Lower lobe of right lung (tissue), 2 donors: ENCODE measurements at regions not wholly inside any gene's neighbourhood (a gene's known extent, or its start where the extent isn't known, plus 50 kb on each side); places are given as distances from the start of the nearest gene placed in this dataset.

ENCODE experiments used
- ATAC-seq, 2 donors: fragments of 200-7000 bp; cut with Tn5 transposase; one replicate each; pipeline ENCODE4 v1.9.1; 2020 to 2022; ENCODE audit warnings: mild to moderate bottlenecking in 2 of 2, moderate library complexity in 2 of 2
- DNase-seq: peaks from one replicate; pipeline ENCODE4 v3.0.0-alpha.2; 2020
- H3K27ac ChIP-seq: fragments of 200-600 bp; one replicate; pipeline ENCODE4 v1.8.0; 2022
- H3K27me3 ChIP-seq: fragments of 200-600 bp; one replicate; pipeline ENCODE4 v1.8.0; 2022; ENCODE audit warnings: low read depth
- H3K36me3 ChIP-seq: fragments of 200-600 bp; one replicate; pipeline ENCODE4 v1.8.0; 2022; ENCODE audit warnings: mild to moderate bottlenecking
- H3K4me1 ChIP-seq: fragments of 200-600 bp; one replicate; pipeline ENCODE4 v1.8.0; 2022
- H3K4me3 ChIP-seq: fragments of 200-600 bp; one replicate; pipeline ENCODE4 v1.8.0; 2022; ENCODE audit warnings: mild to moderate bottlenecking
- H3K9me3 ChIP-seq: fragments of 200-600 bp; one replicate; pipeline ENCODE4 v1.8.0; 2022
- CTCF ChIP-seq: fragments of 200-600 bp; IDR thresholded peaks from one replicate; pipeline ENCODE4 v1.8.0; 2022; ENCODE audit warnings: antibody characterized with exemption, mild to moderate bottlenecking
- intact Hi-C: fragments of 100-400 bp; cut with DNase I; formaldehyde crosslinking; loops from one replicate; pipeline ENCODE4 v1.11.0; 2022
- donor health status: DM: no; HTN: yes; CAD: no; lungs with severe emphysema.

- no peak overlapping the region for H3K27ac ChIP-seq
- DNase-seq (no peak), ATAC-seq (no peak)
- no peaks in the 10 kb centered on the region for H3K4me1 ChIP-seq
- no peaks in the 10 kb centered on the region for H3K36me3 ChIP-seq
- no peaks in the 10 kb centered on the region for H3K27me3 ChIP-seq
- no peak for TF ChIP-seq CTCF
- H3K4me3 ChIP-seq, result no peak overlapping the region
- no peaks in the 10 kb centered on the region for H3K9me3 ChIP-seq
- intact Hi-C loops, result no loop called here
Observed at GRCh38 chr3:110389005-110389404, 682.6 kb upstream of the NECTIN3 start.

- Histone ChIP-seq H3K4me3 (no peak overlapping the region), H3K27me3 (no peaks in the 10 kb centered on the region), H3K27ac (no peak overlapping the region), H3K9me3 (no peaks in the 10 kb centered on the region), H3K4me1 (no peaks in the 10 kb centered on the region), H3K36me3 (no peaks in the 10 kb centered on the region)
- no peak for TF ChIP-seq CTCF
- DNase-seq, result no peak
- ATAC-seq, result no peak
- intact Hi-C loops, result no loop called here
Observed at GRCh38 chr3:110390372-110390771, 681.2 kb upstream of the NECTIN3 start.

GRCh38 chr3:110391042-110391441 is 680.6 kb upstream of the NECTIN3 start:
- no peaks in the 10 kb centered on the region for H3K4me1 ChIP-seq

GRCh38 chr3:110391640-110392395 is 679.8 kb upstream of the NECTIN3 start:
- Histone ChIP-seq H3K4me3 (no peak overlapping the region), H3K9me3 (no peaks in the 10 kb centered on the region), H3K4me1 (no peaks in the 10 kb centered on the region), H3K27ac (no peak overlapping the region), H3K27me3 (no peaks in the 10 kb centered on the region), H3K36me3 (no peaks in the 10 kb centered on the region)
- DNase-seq (no peak), ATAC-seq (no peak)
- TF ChIP-seq CTCF, result no peak
- intact Hi-C loops, result no loop called here

More at GRCh38 chr3:110391042-110391441, 680.6 kb upstream of the NECTIN3 start:
- H3K27me3 ChIP-seq, result no peaks in the 10 kb centered on the region
- no peak for TF ChIP-seq CTCF
- intact Hi-C loops, result no loop called here
- no peak overlapping the region for H3K27ac ChIP-seq
- no peak for DNase-seq
- H3K9me3 ChIP-seq, result no peaks in the 10 kb centered on the region
- H3K4me3 ChIP-seq, result no peak overlapping the region
- H3K36me3 ChIP-seq, result no peaks in the 10 kb centered on the region
- no peak for ATAC-seq

- no peak for DNase-seq
- TF ChIP-seq CTCF, result no peak
- Histone ChIP-seq H3K9me3 (no peaks in the 10 kb centered on the region), H3K4me1 (no peaks in the 10 kb centered on the region), H3K27me3 (no peaks in the 10 kb centered on the region), H3K27ac (no peak overlapping the region), H3K4me3 (no peak overlapping the region), H3K36me3 (no peaks in the 10 kb centered on the region)
- intact Hi-C loops, result no loop called here
- no peak for ATAC-seq
Observed at GRCh38 chr3:110393941-110394340, 677.7 kb upstream of the NECTIN3 start.
